HAP-1 (cell line): ENCODE measurements at regions not wholly inside any gene's neighbourhood (a gene's known extent, or its start where the extent isn't known, plus 50 kb on each side); places are given as distances from the start of the nearest gene placed in this dataset.
"Not testable (repeated sequence)": the region's sequence is repeated elsewhere in the genome, so short reads cannot be mapped to it uniquely, and the experiment has no call there.

Experiments used
- DNase-seq, 2 experiments: peaks; one replicate each; pipeline ENCODE4 v3.0.0-alpha.2; 2016 to 2020; ENCODE audit warnings: low spot score in 2 of 2
- H3K27me3 ChIP-seq: fragments of 250-450 bp; sonication (Bioruptor Pico); 2 replicates; pipeline ENCODE4 v1.5.1; 2020; ENCODE audit warnings: low read depth, mild to moderate bottlenecking, moderate library complexity
- H3K36me3 ChIP-seq: fragments of 250-450 bp; sonication (Bioruptor Pico); replicated peaks from 2 replicates; pipeline ENCODE4 v1.5.1; 2020; ENCODE audit warnings: mild to moderate bottlenecking
- H3K4me1 ChIP-seq: fragments of 250-450 bp; sonication (Bioruptor Pico); 2 replicates; pipeline ENCODE4 v1.5.1; 2020; ENCODE audit warnings: mild to moderate bottlenecking
- H3K4me3 ChIP-seq: fragments of 250-450 bp; sonication (Bioruptor Pico); 2 replicates; pipeline ENCODE4 v1.5.1; 2020; ENCODE audit warnings: mild to moderate bottlenecking, moderate library complexity
- H3K9me3 ChIP-seq: fragments of 250-450 bp; sonication (Bioruptor Pico); 2 replicates; pipeline ENCODE4 v1.5.1; 2020; ENCODE audit warnings: mild to moderate bottlenecking, moderate library complexity
- in situ Hi-C: fragments of 300-500 bp; cut with MboI; formaldehyde crosslinking; loops from 3 replicates; pipeline ENCODE4 v1.14.3; 2020; ENCODE audit warnings: low sequenced_read_pairs, inconsistent platforms, mixed read lengths

DNA sequence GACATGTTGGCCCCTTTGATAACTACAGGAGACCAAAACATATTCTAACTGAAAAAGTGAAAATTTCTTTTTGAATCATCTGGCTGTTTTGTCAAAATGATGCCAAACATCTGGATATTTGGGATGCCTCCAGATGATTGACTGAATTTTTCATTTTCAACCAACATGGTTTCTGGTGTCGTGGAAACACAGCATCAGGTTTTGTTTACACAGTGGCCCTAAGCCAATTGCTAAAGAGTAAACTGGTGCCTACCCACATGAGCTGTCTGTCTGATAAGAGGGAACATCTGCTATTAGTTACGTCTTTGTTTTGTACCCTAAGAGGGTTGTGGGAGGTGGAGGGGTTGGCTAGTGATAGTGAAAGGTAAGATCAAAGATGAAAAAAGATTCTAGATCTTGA, 204.8 kb downstream of the KCNK2 start:
- no peaks in the 10 kb centered on the region for H3K36me3 ChIP-seq
- H3K4me3 ChIP-seq: no peak overlapping the region
- no peaks in the 10 kb centered on the region for H3K4me1 ChIP-seq
- DNase-seq: no peak
- H3K27me3 ChIP-seq: no peaks in the 10 kb centered on the region
- H3K9me3 ChIP-seq: no peaks in the 10 kb centered on the region
- in situ Hi-C loops: no loop called here

DNA sequence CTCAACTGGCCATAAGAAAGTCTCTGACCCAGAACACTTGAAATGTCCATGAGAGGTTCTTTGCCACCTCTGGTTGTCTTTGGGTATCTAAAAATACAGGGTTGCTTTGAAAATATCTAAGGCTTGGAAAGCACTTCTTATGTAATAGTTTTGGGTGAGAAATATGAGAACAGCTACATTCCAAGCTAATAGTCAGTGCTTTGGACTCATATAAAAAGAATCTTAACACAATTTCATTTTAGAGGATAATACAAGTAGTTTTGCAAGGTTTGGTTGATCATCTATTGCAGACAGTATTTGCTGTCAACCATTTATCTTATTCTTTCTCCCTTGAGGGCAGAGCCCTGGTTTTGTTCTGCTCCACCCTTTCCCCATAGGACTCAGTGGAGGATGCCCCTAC, 207.5 kb downstream of the KCNK2 start:
- Histone ChIP-seq H3K36me3 (no peaks in the 10 kb centered on the region), H3K9me3 (no peaks in the 10 kb centered on the region), H3K27me3 (no peaks in the 10 kb centered on the region), H3K4me1 (no peaks in the 10 kb centered on the region), H3K4me3 (no peak overlapping the region)
- in situ Hi-C loops: no loop called here
- no peak for DNase-seq

DNA sequence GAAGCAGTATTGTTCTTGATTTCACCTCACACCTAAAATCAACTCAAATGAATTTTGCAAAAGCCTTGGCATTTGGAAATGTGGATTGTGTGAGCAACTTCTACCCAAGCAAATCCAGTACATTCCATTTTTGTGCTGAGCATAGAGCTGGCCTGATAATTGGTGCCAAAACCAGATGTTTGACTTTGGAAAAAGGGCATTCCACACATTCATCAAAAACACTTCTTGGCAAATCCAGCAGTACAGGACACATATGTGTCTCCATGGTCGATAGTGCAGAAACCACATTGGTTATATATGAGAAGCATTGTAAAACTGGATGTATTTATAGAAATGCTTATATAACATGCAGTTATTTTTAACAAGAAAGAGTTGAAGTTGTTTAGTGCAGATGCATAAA, 210.4 kb downstream of the KCNK2 start:
- DNase-seq: no peak
- Histone ChIP-seq H3K27me3 (no peaks in the 10 kb centered on the region), H3K9me3 (0 out of 2 replicates have a peak, but pooled peaks cover 2% of the 10 kb centered on the region), H3K36me3 (no peaks in the 10 kb centered on the region), H3K4me1 (no peaks in the 10 kb centered on the region), H3K4me3 (no peak overlapping the region)
- in situ Hi-C loops: no loop called here

DNA sequence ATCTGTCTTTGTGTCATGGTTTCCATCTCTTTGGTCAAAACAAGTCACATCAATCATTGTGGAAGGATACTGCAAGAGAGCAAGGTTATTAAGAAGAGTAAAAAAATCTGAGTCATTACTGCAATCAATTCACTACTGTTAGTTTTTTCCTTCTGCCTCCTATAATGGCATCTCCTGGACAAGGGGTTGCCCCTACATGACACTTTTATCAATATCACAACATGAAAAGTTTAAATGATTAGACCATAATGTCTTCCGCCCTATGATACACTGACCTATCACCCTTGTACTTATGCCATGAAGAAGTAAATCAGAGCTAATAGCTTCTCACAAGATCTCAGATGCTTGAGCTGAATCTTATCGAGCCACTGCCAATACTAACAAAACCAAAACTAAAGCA, 223.9 kb downstream of the KCNK2 start:
- Histone ChIP-seq H3K4me3 (no peak overlapping the region), H3K9me3 (no peaks in the 10 kb centered on the region), H3K36me3 (no peaks in the 10 kb centered on the region), H3K27me3 (no peaks in the 10 kb centered on the region), H3K4me1 (no peaks in the 10 kb centered on the region)
- in situ Hi-C loops: no loop called here
- DNase-seq: no peak

DNA sequence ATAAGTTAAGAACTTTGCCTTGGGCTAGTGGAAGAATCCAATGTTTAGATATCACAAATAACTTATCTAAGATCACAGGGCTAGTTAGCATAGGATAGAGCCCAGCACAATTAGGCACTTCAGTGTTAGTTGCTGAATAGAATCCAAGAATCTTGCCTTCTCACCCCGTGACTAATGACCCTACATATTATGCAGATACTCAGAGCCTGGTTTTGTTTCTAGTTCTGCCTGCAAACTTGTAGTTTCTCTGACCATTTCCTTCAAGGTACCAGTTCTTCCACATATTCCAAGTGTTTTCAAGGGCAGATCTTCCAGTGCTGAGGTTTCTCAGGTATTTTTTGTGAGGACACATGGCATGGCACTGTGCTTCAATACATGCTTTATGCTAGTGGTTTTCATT, 239.3 kb downstream of the KCNK2 start:
- Histone ChIP-seq H3K9me3 (no peaks in the 10 kb centered on the region), H3K36me3 (no peaks in the 10 kb centered on the region), H3K27me3 (no peaks in the 10 kb centered on the region), H3K4me3 (no peak overlapping the region), H3K4me1 (no peaks in the 10 kb centered on the region)
- no peak for DNase-seq
- in situ Hi-C loops: no loop called here

DNA sequence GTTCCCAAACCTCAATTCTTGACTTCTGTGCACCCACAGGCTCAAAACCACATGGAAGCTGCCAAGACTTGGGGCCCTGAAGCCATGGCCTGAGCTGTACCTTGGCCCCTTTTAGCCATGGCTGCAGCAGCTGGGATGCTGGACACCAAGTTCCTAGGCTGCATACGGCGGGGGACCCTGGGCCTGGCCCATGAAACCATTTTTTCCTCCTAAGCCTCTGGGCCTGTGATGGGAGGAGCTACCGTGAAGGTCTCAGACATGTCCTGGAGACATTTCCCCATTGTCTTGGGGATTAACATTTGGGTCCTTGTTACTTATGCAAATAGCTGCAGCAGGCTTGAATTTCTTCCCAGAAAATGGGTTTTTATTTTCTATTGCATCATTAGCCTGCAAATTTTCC, 241.5 kb downstream of the KCNK2 start:
- H3K4me3 ChIP-seq, H3K36me3 ChIP-seq, H3K4me1 ChIP-seq, H3K9me3 ChIP-seq, in situ Hi-C loops, DNase-seq, H3K27me3 ChIP-seq: not testable (repeated sequence)

DNA sequence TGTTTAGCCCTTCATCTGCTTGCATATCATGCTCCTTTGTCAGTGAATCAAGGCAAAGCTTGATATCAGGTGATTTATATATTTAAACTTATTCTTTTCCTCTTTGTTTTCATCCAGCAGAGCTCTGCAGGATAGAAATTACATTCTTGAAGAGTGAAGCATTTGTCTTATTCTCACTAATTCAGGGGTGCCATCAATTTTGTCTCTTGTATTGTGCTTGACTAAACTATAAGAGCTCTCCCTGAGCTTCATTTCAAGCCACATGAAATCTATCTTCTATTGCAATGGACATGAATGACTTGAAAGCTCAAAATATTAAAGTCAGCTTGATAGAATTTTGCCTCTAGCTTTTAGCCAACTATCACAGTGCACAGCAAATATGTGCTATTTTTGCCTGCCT, 236.7 kb upstream of the KCTD3 start:
- Histone ChIP-seq H3K27me3 (no peaks in the 10 kb centered on the region), H3K4me1 (no peaks in the 10 kb centered on the region), H3K9me3 (no peaks in the 10 kb centered on the region), H3K36me3 (no peaks in the 10 kb centered on the region), H3K4me3 (no peak overlapping the region)
- DNase-seq: no peak
- in situ Hi-C loops: no loop called here

DNA sequence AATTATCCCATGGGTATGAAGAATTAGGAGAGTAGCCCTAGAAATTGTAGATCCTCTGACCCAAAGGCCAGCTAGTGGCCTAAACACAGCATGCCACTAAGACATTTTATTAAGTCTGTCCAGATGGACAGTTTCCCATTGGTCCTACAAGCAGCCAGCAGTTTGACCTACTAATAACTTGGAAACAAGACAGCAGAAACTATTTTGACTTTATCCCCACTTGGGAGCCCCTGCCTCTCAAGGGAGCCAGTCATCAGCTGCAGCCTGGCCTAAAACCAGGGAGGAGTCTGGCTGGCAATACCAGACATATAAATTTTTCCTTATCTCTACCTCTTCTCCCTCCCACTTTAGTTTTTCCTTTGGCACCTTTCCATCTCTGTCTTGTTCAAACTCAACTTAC, 222.6 kb upstream of the KCTD3 start:
- no peaks in the 10 kb centered on the region for H3K36me3 ChIP-seq
- in situ Hi-C loops: no loop called here
- H3K4me3 ChIP-seq: no peak overlapping the region
- no peaks in the 10 kb centered on the region for H3K9me3 ChIP-seq
- H3K4me1 ChIP-seq: no peaks in the 10 kb centered on the region; the same call in 1 of the 2 replicates
- H3K27me3 ChIP-seq: no peaks in the 10 kb centered on the region
- DNase-seq: no peak

DNA sequence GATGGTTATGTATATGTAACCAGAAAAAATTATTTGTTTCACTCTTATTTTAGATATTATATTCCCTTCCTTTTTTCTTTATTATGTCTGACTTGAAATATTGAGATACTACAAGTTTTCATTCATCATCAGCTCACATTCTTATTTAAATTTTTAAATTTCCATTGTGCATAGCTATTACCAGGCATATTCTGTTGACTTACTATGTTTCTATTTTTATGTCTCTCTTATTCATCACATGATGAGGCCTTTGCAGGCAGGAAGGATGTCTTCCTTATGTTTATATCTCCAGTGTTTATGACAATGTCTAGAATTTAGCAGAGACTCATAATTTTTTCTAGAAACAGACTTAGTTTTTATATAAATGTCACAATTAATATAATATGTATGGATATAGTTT, 221.9 kb upstream of the KCTD3 start:
- no peaks in the 10 kb centered on the region for H3K9me3 ChIP-seq
- no peaks in the 10 kb centered on the region for H3K36me3 ChIP-seq
- in situ Hi-C loops: no loop called here
- H3K4me1 ChIP-seq: no peaks in the 10 kb centered on the region; the same call in 1 of the 2 replicates
- no peak for DNase-seq
- no peak overlapping the region for H3K4me3 ChIP-seq
- H3K27me3 ChIP-seq: no peaks in the 10 kb centered on the region

DNA sequence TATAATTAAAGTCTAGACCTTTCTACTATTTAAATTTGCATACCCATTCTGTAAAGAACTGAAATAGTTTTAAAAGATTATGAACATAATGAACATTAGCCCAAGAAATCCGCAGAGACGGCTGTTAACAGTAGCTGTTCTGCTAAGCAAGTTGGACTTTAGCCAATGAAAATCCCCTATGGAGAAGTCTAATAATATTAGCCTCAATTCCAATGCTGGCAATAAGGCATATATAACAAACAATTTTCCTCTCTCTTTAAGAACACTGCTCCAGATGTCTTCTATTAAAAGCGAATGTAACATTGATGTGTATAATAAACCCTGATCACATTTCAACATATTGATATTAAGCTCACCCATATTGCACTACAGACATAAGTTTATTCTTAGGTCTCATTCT, 221.3 kb upstream of the KCTD3 start:
- DNase-seq: no peak
- no peak overlapping the region for H3K4me3 ChIP-seq
- no peaks in the 10 kb centered on the region for H3K36me3 ChIP-seq
- in situ Hi-C loops: no loop called here
- no peaks in the 10 kb centered on the region; the same call in 1 of the 2 replicates for H3K4me1 ChIP-seq
- H3K9me3 ChIP-seq: no peaks in the 10 kb centered on the region
- H3K27me3 ChIP-seq: no peaks in the 10 kb centered on the region

DNA sequence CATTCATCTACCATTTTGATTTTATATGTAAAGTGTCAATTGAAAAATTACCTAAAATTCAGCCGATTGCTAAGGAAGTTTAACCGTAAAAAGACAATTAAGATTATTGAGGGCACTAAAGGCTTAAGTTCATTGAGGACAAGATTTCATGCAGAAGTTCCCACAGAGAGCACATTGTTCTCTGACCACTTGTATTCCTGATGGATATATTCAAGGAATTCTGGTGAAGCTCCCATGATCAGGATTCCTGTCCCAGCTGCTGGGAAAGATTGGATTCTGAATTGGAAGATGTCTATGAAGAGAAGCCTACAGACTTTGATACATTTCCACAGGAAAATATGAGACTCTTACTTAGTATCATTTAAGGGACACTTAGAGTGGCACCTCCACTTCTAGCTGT, 209.2 kb upstream of the KCTD3 start:
- no peaks in the 10 kb centered on the region for H3K9me3 ChIP-seq
- in situ Hi-C loops: no loop called here
- no peaks in the 10 kb centered on the region for H3K27me3 ChIP-seq
- DNase-seq: no peak
- no peak overlapping the region for H3K4me3 ChIP-seq
- no peaks in the 10 kb centered on the region for H3K4me1 ChIP-seq
- no peaks in the 10 kb centered on the region for H3K36me3 ChIP-seq

DNA sequence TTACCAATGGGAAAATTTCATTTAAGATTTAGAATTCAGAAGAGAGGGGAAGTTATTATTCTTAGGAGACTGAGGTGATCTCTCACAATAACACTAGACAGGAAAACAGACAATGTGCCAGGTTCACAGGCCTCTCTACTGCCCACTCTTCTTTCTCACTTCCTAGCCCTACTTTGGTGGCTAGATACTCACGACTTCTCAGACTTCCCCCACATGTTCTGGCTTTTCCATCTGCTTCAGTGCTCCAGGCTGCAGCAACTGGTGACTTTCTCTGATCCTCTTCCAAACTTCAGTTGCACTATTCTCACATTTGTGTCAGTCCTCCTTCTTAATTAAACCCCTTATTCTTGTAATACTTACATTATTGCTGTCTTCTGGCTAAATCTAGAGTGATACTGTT, 208.7 kb upstream of the KCTD3 start:
- in situ Hi-C loops: no loop called here
- no peaks in the 10 kb centered on the region for H3K27me3 ChIP-seq
- H3K9me3 ChIP-seq: no peaks in the 10 kb centered on the region
- no peaks in the 10 kb centered on the region for H3K36me3 ChIP-seq
- H3K4me1 ChIP-seq: no peaks in the 10 kb centered on the region
- no peak for DNase-seq
- H3K4me3 ChIP-seq: no peak overlapping the region

DNA sequence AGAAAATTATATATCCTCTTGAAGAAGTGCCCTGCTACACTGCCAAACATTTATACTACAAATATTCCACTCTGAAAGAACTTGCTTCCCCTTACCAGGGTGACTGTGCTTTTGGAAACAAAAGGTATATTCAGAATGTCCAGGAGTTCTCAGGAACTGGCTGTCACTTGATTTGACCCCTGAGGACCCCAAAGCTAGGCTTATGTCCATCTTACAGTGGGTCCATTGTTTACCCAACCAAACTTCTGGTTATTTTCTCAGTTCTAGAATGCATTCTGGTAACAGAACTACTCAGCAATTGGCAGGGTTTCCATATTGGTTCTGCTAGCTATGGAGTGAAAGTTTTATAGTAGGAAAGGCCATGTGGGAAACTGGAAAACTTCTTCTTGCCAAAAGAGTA, 207.1 kb upstream of the KCTD3 start:
- H3K27me3 ChIP-seq: no peaks in the 10 kb centered on the region
- no peaks in the 10 kb centered on the region for H3K4me1 ChIP-seq
- H3K36me3 ChIP-seq: no peaks in the 10 kb centered on the region
- no peaks in the 10 kb centered on the region for H3K9me3 ChIP-seq
- in situ Hi-C loops: no loop called here
- DNase-seq: no peak
- H3K4me3 ChIP-seq: no peak overlapping the region

DNA sequence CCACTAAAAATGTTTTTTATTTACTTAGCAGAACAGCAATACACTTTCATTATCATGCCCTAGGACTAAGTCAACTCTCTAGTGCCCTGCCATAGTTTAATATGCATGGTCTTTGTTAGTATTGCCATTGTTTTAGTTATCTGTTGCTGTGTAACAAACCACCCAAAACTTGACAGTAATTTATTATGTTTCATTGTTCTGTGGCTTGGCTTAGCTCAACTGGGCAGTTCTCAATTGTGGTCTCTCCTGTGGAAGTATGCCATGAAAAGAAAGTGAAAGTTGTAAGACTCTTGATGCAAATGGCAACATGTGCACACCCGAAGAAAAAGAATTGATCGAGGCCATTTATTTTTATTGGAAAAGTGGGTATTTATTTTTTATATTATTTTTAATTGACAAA, 206.3 kb upstream of the KCTD3 start:
- in situ Hi-C loops: no loop called here
- no peaks in the 10 kb centered on the region for H3K9me3 ChIP-seq
- DNase-seq: no peak
- H3K36me3 ChIP-seq: no peaks in the 10 kb centered on the region
- no peak overlapping the region for H3K4me3 ChIP-seq
- H3K4me1 ChIP-seq: no peaks in the 10 kb centered on the region
- no peaks in the 10 kb centered on the region for H3K27me3 ChIP-seq

DNA sequence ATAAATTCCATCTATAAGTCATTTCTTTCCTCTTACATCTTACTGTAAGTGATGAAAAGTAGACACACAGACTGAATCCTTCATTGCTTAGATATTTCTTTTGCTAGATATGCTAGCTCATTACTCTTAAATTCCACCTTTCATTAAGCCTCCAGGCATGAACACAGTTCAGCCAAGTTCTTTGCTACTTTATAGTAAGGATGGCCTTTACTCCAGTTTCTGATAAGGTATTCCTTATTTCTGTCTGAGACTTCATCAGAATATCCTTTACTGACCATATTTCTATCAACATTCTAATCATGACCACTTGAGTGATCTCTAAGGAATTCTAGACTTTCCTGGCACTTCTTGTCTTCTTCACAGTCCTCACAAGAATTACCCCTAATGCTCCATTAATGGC, 191.7 kb upstream of the KCTD3 start:
- no peak overlapping the region for H3K4me3 ChIP-seq
- in situ Hi-C loops: no loop called here

More for the DNA sequence above, 191.7 kb upstream of the KCTD3 start:
- Histone ChIP-seq H3K4me1 (no peaks in the 10 kb centered on the region), H3K27me3 (no peaks in the 10 kb centered on the region), H3K36me3 (no peaks in the 10 kb centered on the region), H3K9me3 (no peaks in the 10 kb centered on the region)
- DNase-seq: no peak
